A673 (cell line): ENCODE measurements at regions not wholly inside any gene's neighbourhood (a gene's known extent, or its start where the extent isn't known, plus 50 kb on each side); places are given as distances from the start of the nearest gene placed in this dataset.

ENCODE experiments used
- BruUV-seq: library from RNA; stranded (reverse); fragments of 400-500 nt; replicated peaks from 2 replicates; lab custom pipeline; 2021; lab: Mats Ljungman, UMichigan
- CTCF ChIA-PET: fragments of 300-600 bp; sonication (Branson Sonifier 250); formaldehyde crosslinking; loops from one replicate; lab custom pipeline; 2022; ENCODE audit warnings: antibody characterized with exemption; lab: Charles Lee
- POLR2A ChIA-PET: fragments of 300-600 bp; sonication (Branson Sonifier 250); formaldehyde crosslinking; loops from one replicate; lab custom pipeline; 2022; ENCODE audit warnings: antibody characterized with exemption; ENCODE audit not compliant: low non-redundant PET; lab: Charles Lee
- DNase-seq: peaks from one replicate; pipeline ENCODE4 v3.0.0-alpha.2; 2015; ENCODE audit warnings: low spot score
- H3K27ac ChIP-seq: fragments of 200-600 bp; sonication (generic); 2 replicates; pipeline ENCODE4 v1.5.1; 2016; ENCODE audit warnings: mixed run types, low read depth, mild to moderate bottlenecking, mixed read lengths, antibody characterized with exemption, low read length; ENCODE audit not compliant: poor library complexity, severe bottlenecking
- H3K27me3 ChIP-seq: fragments of 200-600 bp; sonication (generic); replicated peaks from 2 replicates; pipeline ENCODE4 v1.6.1; 2017; ENCODE audit warnings: mixed run types, low read depth, mild to moderate bottlenecking, mixed read lengths, antibody characterized with exemption, low read length; ENCODE audit not compliant: insufficient read depth, poor library complexity
- H3K36me3 ChIP-seq: fragments of 200-600 bp; sonication (generic); 2 replicates; pipeline ENCODE4 v1.6.1; 2016; ENCODE audit warnings: mixed run types, mild to moderate bottlenecking, mixed read lengths, antibody characterized with exemption, low read length; ENCODE audit not compliant: insufficient read depth, poor library complexity, severe bottlenecking
- H3K4me1 ChIP-seq: fragments of 200-600 bp; sonication (generic); 2 replicates; pipeline ENCODE4 v1.6.1; 2017; ENCODE audit warnings: mixed run types, mild to moderate bottlenecking, mixed read lengths, antibody characterized with exemption, low read length; ENCODE audit not compliant: insufficient read depth, poor library complexity, severe bottlenecking
- H3K4me3 ChIP-seq: fragments of 200-600 bp; sonication (generic); 2 replicates; pipeline ENCODE4 v1.5.1; 2016; ENCODE audit warnings: low read depth, mixed run types, mild to moderate bottlenecking, mixed read lengths, low read length; ENCODE audit not compliant: poor library complexity, severe bottlenecking
- H3K9me3 ChIP-seq: fragments of 200-600 bp; sonication (generic); 2 replicates; pipeline ENCODE4 v1.6.1; 2016; ENCODE audit warnings: mixed run types, low read depth, mild to moderate bottlenecking, mixed read lengths, antibody characterized with exemption, low read length; ENCODE audit not compliant: poor library complexity, severe bottlenecking
- CTCF ChIP-seq: fragments of 300-800, 200-600 bp; sonication (generic); conservative IDR thresholded peaks from 2 replicates; pipeline ENCODE4 v1.5.1; 2017; ENCODE audit warnings: low read depth, mild to moderate bottlenecking, antibody characterized with exemption, low read length, moderate library complexity, mixed read lengths
- EZH2 ChIP-seq: fragments of 200-600 bp; sonication (generic); IDR thresholded peaks from 2 replicates; pipeline ENCODE4 v1.6.1; 2017; ENCODE audit warnings: borderline replicate concordance, low read depth, mild to moderate bottlenecking, mixed read lengths, antibody characterized with exemption, low read length; ENCODE audit not compliant: poor library complexity, severe bottlenecking
- intact Hi-C: fragments of 100-400 bp; cut with micrococcal nuclease; formaldehyde crosslinking; loops from one replicate; pipeline ENCODE4 v1.10.0; 2022; ENCODE audit not compliant: unreplicated experiment

- ChIA-PET POLR2A (no interaction called here), CTCF (no interaction called here)
- Histone ChIP-seq H3K36me3 (no peaks in the 10 kb centered on the region), H3K27ac (no peak overlapping the region), H3K27me3 (peaks cover 15% of the 10 kb centered on the region), H3K4me3 (no peak overlapping the region), H3K4me1 (no peaks in the 10 kb centered on the region), H3K9me3 (no peaks in the 10 kb centered on the region)
- BruUV-seq: no TSS peak
- no peak for TF ChIP-seq EZH2
- no peak for TF ChIP-seq CTCF
- DNase-seq: no peak
- intact Hi-C loops: no loop called here
These were observed 144.1 kb downstream of the MAT2B start for GRCh38 chr5:163649514-163649913.

- intact Hi-C loops: no loop called here
- BruUV-seq: no TSS peak
- ChIA-PET POLR2A (no interaction called here), CTCF (no interaction called here)
- Histone ChIP-seq H3K9me3 (no peaks in the 10 kb centered on the region), H3K36me3 (no peaks in the 10 kb centered on the region), H3K4me1 (no peaks in the 10 kb centered on the region), H3K27me3 (peaks cover 8% of the 10 kb centered on the region), H3K4me3 (no peak overlapping the region), H3K27ac (no peak overlapping the region)
- TF ChIP-seq EZH2 (no peak), CTCF (no peak)
- no peak for DNase-seq
These were observed 148.1 kb downstream of the MAT2B start for GRCh38 chr5:163653526-163653925.

GRCh38 chr5:163658702-163659567, 153.5 kb downstream of the MAT2B start:
- Histone ChIP-seq H3K27me3 (peaks cover 37% of the 10 kb centered on the region), H3K27ac (no peak overlapping the region), H3K36me3 (no peaks in the 10 kb centered on the region), H3K4me3 (no peak overlapping the region), H3K4me1 (no peaks in the 10 kb centered on the region), H3K9me3 (no peaks in the 10 kb centered on the region)
- intact Hi-C loops: no loop called here
- TF ChIP-seq EZH2 (no peak), CTCF (no peak)
- DNase-seq: no peak
- BruUV-seq: no TSS peak
- ChIA-PET CTCF (no interaction called here), POLR2A (no interaction called here)
